NOMO-1 treated with DMSO at 0.1 percent for 48 hours (cell line): ENCODE measurements at regions not wholly inside any gene's neighbourhood (a gene's known extent, or its start where the extent isn't known, plus 50 kb on each side); places are given as distances from the start of the nearest gene placed in this dataset.

Experiments used
- DNase-seq: peaks from one replicate; lab custom pipeline; 2025; ENCODE audit not compliant: unreplicated experiment; lab: John Stamatoyannopoulos, UW

DNA sequence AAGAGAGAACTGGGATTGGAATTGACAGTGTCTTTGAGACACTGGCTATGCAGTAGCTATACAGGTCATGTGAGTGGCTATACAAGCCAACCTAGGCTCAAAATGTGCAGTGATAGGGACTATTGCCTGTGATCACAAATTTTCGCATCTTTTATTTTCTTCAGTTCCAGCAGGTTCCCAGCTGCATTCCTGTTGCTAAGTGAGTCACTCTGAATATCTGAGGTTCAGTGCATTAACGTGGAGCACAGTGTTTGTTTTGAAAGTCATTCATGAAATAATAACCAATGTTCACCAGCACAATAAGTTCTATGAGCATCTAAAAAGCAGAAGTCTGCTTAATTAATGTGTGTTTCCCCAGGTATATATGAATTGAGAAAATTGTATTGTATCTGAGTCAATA, 1236.0 kb upstream of the CELF2 start:
- no peak for DNase-seq

DNA sequence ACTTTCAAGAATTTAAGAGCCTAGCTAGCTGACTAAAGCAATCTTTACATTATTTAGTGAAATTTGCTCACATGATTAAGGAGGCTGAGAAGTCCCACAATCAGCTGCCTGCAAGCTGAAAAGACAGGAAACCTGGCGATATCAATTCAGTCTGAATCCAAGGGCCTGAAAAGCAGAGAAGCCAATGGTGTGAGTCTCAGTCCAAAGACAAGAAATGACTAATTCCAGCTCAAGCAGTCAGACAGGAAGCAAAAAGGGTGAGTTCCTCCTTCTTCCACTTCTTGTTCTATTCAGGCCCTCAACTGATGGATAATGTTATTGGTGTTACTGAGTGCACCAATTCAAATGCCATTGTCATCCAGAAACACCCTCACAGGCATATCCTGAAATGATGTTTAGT, 1231.6 kb upstream of the CELF2 start:
- DNase-seq: peak; percentile 33

DNA sequence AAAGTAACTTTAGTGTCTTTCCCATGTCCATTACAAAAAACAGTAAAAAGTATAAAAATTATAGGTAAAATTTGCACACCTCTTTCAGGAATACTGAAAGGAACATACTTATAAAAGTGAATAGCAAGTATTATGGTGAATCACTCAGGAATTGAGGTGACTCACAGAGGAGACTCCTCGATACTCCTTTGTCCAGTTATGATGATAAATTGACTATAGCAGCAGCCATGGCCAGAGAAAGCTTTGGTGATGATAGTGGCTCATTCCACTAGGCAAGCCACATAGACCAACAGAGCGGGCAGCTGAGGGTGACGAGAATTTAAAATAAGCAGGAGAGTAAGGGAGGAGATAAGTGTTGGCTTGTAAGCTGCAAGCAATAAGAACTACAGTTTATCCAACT, 1231.1 kb upstream of the CELF2 start:
- no peak for DNase-seq

DNA sequence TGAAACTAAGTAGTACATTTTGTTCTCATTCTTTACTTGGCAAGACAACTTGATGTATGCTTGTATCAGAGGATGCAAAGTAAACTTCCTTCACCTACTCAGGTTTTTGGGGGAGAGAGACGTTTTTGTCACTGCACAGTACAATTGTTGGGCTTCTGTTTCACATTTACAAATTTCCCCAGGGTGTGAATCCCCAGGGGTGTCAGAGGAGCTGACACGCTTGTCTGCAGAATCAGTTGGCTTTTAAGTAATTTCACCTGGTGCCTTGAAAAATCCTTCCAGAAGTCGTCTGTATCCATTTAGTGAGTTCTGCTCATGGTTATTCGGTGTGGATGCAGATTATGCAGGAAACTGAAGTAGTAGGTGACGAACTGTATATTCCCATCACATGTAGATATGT, 1227.7 kb upstream of the CELF2 start:
- DNase-seq: no peak

DNA sequence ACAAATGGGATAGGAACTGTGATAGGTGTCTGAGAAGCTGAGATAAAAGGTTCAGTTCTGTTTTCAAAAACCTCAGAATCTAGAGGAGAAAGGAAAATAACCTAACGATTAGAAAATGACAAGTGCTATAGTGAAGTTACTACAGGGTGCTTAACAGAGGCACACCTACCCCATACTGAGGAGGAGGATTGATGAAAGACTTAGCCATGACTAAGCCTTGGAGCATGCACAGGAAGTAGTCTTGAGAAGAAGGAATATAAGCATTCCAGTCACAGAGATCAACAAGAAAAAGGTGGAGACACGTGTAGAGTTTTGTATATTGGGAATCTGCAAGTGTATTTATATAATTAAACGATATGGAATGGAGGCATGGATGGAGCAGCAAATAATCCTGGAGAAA, 1225.5 kb upstream of the CELF2 start:
- no peak for DNase-seq

DNA sequence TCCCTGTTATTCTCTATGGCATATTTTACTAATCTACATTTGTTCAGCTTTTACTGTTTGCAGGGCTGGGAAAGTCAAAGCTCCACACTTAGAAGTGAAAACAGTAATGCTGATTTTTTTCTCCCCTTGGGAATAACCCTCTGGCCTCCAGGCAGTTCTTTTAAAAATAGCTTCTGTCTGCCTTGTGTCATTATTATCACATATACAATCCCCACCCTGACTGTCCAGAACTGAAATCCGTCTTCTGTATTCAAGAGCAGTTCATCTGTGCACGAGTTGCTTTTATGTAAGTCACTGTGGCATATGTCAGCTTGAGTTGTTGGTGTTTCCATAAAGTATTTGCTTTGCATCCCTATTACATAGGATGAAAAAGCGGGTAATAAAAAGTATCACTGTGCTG, 1221.1 kb upstream of the CELF2 start:
- DNase-seq: no peak

DNA sequence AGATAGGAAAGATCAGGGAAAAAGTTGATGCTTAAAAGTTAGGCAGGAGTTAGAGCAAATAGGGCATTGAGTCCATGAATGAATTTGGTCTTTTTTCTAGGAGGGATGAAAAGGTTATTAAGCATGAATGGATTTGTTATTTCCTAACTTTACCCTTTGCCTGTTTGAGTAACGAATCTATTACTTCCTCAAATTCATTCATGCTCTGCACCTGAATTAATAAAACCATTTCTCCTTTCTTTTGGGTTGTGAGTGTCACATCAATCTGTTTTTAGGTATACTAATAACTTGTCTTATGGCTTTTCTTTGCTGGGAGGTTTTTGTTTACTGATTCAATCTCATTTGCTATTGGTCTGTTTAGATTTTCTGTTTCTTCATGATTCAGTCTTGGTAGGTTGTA, 1217.7 kb upstream of the CELF2 start:
- peak; percentile 56 for DNase-seq

DNA sequence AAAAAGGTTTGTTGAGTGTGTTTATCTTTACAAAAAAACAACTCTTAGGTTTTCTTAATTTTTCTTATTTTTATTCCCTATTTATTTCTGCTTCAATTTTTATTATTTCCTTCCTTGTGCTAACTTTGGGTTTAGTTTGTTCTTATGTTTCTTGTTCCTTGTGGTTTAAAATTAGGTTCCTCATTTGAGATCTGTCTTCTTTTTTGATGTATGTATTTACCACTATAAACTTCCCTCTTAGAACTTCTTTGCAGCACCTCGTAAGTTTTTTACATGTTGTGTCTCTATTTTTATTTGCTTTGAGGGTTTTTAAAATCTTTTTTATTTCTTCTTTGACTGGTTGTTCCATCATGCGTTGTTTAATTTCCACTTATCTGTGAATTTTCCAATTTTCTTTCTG, 1217.1 kb upstream of the CELF2 start:
- peak; percentile 91 for DNase-seq

DNA sequence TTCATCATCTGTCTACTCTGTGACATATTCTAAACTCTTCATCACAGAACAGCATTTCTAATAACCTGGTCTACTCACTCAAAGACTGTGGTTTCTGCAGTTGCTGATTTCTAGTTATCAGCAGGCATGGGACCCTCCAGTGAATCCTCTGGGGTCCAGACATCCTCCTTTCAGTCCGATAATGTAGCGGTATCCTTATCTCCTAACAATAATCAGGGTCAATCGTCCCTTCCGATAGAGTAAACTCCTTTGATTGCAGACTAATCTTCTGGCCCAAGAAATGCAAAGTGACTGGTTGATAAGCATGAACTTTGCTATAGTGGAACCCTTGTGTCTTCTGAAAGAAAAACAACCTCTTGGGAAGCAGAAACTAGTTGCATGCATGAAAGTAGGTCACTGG, 1209.8 kb upstream of the CELF2 start:
- DNase-seq: no peak

DNA sequence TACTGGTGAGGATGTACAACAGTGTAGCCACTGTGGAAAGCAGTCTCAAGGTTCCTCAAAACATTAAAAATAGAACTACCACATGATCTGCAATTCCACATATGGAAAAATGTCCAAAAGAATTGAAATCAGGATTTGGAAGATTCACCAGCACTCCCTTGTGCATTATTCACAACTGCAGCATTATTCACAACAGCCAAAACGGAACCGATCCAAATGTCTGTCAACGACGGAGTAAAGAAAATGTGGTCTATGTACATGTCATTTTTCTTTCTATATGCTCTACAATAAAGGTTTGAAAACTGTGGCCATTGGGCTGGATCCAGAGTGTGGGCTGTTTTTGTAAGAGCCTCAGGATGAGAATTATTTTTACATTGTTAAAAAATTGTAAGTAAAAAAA, 1206.1 kb upstream of the CELF2 start:
- DNase-seq: no peak

DNA sequence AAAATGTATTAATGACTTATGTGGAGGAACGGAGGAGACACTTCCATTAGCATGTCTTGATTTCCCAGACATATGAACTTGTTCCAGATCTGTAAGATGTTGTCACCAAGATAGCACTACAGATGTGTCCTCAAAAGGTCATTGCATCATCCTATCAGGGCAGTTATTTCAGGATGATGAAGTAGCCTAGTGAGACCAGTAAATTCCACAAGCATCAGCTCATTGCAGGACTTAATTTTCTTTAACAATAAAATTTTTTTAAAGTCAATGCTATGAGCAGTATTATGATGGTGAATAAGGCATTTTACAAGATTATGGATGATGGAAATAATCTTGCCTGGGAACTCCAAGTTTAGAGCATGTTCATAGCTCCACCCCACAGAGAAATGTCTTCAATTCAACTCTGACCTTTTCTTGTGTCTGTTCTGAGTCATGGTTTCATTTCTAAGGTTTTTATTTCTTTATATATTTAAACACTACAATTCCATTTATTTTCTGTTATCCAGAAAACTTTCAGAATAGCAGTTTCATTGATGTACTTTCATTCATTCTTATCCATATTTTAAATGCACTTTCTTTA, 1203.3 kb upstream of the CELF2 start:
- no peak for DNase-seq

DNA sequence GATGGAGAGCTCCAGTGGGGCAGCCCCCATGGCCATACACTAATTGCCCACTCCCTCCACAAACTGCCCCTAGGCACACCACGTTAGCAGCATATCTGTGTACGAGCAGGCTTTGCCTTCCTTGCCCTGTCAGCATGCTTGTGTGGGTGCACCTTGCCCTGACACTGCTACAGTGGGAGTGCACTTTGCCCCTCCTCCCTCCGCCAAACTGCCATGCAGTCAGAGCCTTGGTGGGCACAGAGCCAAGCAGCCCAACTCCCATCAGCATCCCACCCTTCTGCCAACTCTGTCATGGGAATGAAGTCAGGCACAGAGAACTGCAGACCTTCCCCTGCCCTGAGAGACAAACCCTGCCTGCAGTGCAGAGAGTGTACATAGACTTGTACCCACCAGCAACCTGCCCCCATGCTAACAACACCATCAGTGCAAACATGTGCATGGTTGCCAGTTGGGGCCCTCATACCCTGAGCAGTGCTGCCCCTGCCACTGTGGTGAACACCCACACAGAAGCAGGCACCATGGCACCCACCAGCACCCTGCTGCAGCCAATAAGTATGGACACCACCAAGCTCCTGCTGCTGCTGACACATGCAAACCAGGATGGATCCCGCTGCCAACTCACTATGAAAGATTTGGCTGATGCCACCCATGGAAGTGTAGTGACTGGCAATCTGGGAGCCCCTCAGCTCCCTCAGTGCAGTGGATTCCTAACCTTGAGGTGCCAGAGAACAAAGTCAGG, 1197.7 kb upstream of the CELF2 start:
- no peak for DNase-seq

DNA sequence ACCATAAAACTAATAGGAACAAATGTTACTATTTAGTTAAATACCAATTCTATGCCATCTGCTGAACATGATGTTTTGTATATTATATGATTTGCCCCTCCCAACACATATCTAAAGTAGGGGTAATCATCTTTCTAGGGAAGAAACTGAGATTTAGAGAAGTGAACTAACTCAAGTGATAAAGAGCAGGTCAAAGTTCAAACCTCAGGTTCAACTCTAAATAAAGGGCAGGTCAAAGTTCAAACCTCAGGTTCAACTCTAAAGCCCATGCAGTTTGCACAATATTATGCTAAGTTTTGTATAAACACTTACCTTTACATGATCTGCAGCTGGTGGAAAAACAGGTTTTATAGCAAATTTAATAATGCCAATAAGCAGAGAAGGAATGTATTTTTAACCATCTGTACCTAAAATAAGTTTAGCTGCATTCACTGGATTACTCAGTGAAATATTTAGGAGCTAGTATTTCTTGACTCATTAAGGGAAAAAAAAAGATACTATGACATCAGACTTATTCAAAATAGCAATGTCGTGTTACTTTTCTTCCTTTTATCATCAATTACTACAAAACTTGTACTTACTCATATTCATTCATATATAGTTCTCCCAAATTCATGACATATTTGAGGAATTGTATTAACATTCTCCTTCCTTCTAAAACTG, 1194.3 kb upstream of the CELF2 start:
- peak; percentile 54 for DNase-seq

DNA sequence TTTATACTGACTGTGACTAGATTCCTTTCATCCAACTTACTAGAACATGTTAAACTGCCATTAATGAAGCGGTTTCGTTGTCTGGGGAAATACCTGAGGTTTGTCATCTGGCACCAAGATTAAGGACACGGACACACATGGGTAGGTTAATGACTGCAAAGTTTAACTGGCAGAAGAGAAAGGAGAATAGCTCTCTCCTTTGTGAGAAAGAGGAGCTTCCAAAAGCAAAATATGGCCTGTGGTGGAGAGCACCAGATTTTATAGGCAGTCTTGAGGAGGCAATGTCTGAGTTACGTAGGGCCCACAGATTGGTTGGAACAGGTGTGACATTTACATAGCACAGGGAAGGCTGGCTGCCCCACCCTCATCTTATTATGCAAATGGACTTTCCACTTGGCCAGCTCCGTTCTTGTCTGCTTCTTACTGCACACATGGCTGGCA, 1193.0 kb upstream of the CELF2 start:
- no peak for DNase-seq

DNA sequence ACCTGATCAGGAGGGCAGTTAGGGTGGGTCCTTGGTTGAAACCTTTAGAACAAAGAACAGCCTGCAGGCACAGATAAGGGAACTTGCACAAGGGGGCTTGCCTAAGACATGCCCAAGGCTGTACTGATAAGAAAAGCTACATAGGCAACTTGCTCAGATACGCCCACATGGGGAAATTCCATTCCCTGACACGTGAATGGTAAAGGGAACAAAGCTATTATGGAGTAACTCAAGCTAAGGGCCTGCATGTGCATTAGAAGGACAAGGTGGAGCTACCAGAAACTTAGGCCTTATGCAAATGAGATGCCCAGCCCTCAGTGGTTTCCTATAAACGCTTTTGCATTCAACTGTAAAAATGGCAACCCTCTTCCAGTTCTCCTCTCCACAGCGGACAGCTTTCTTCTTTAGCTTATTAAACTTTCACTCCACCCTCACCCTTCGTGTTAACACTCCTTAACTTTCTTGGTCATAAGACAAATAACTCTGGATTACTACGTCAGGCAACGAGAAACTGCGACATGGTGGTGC, 1192.1 kb upstream of the CELF2 start:
- peak; percentile 78 for DNase-seq

DNA sequence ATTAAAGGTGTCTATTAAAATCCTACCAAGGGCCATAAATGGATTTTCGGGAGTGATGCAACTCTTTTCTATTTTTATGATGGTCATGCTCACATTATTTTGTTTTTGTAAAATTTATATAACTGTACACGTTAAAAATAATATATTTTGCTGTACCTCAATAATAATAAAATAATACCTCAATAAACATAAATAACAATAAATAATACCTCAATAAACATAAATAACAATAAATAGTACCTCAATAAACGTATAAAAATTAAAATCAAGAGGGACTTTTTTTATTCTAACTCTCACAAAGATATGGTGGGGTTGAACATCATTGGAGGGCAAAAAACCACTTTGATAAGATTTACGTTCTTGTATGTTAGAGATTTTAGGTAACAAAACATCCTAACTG, 1189.6 kb upstream of the CELF2 start:
- no peak for DNase-seq

DNA sequence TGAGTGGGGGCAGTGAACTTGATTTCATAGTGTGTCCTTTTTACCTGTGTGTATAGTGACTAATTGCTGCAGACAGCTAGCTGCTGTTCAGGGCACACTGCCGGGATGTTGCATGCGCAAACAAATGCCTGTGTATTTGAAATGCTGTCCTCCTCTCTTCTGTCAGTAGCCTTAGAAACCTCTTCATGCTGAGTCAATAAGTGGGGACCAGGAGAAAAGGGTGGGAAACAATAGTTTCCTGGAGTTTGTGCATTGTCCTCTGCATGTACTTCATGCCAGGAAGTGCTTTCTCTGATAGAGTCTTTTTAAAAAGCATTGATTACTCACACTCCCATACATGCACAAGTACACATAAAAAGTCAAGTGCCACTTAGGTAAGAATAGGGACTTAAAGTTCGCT, 1183.7 kb upstream of the CELF2 start:
- no peak for DNase-seq

DNA sequence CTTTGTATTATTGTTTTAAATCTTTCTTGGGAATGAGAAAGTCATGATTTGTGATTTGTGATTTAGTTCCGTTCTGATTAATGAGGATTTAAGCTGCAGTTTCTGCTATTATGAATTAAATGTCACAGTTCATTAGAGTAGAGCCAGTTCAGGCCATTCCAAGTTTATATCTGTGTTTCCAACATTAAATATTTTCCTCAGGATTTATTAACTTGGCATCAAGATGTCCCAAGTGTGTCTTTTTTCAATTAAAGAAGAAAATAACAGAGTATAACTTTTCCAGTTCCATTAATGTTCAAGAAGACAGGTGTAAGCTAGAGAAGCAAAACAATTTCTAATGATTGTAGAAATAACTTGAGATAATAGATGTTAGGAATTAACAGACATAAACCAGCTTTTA, 1183.2 kb upstream of the CELF2 start:
- DNase-seq: no peak

DNA sequence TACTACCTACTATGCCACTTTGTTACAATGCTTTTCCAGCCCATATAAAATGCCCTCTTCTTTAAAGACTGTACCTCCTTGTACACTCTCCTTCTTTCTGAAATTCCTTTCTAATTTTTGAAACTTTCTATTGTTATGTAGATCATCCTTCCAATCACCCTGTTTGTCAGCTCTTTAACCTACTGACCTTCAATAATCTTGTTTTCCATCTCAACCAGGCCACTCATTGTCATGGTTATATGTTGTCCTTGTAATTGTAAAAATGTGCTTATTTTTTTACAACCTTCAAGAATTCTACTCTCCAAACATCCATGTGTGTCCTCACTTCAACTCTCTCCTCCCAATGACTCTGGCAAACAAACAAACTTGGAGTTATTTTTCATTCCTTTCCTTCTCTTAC, 1172.6 kb upstream of the CELF2 start:
- DNase-seq: no peak

DNA sequence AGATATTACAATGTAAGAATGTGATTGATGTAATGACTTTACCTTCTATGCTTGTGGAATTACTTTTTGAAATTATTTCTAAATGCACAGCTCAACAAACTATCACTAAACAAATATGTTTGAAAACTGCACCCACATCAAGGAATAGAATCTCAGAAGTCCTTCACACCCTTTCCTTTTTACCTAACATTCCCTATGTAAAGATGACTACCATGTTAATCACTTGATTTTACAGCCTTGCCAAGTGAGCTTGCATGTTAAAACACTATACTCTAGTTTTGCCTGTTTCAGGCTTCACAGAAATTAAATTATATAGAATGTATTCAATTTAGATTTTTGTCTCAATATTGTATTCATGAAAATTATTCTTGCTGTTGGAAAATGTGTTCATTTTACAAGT, 1169.4 kb upstream of the CELF2 start:
- DNase-seq: no peak

DNA sequence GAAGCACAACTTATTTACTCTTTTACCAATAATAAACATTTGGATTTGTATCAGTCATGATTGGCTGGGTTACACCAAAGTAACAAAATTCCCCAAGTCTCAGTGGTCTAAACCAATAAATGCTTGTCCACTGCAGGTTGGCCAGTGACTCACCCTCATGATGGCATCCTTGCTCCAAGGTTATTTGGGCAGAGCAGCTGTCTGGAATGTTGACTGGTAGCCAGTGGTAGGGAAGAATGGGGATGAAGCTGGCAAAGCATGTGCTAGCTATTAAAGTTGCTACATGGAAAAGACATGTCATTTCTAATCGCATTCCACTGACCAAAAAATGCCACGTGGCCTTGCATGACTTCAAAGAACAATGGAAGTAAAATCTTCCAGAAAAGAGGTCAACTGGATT, 1168.7 kb upstream of the CELF2 start:
- no peak for DNase-seq

DNA sequence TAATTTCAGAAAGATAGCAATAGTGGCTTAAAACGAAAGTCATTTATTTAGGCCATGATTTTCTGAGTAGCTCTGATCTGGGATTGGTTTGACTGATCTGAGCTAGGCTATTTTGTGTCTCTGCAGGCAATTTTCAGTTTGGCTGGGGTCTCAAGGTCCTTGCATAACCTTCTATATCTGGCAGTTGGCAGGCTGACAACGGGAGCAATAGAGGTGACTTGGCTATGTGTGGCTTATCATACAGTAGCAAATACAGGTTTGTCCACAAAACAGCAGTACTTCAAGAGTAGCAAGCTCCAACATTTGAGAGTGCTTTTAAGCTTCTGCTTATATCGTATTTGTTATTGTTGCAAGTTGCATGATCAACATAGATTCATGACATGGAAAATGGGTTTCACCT, 1167.3 kb upstream of the CELF2 start:
- DNase-seq: no peak
